C4-2B (cell line): ENCODE measurements at regions not wholly inside any gene's neighbourhood (a gene's known extent, or its start where the extent isn't known, plus 50 kb on each side); places are given as distances from the start of the nearest gene placed in this dataset.

ENCODE experiments used
- ZFX ChIP-seq: fragments of 450-650 bp; IDR thresholded peaks from 2 replicates; pipeline ENCODE4 v1.6.1; 2017
- TF ChIP-seq, protein P1 (sequence below): fragments of 450-650 bp; conservative IDR thresholded peaks from 2 replicates; pipeline ENCODE4 v1.5.1; 2017; ENCODE audit warnings: mild to moderate bottlenecking

GRCh38 chr6:51350308-51350904 lies 531.7 kb downstream of the TFAP2B start:
- TF ChIP-seq, protein P1, sequence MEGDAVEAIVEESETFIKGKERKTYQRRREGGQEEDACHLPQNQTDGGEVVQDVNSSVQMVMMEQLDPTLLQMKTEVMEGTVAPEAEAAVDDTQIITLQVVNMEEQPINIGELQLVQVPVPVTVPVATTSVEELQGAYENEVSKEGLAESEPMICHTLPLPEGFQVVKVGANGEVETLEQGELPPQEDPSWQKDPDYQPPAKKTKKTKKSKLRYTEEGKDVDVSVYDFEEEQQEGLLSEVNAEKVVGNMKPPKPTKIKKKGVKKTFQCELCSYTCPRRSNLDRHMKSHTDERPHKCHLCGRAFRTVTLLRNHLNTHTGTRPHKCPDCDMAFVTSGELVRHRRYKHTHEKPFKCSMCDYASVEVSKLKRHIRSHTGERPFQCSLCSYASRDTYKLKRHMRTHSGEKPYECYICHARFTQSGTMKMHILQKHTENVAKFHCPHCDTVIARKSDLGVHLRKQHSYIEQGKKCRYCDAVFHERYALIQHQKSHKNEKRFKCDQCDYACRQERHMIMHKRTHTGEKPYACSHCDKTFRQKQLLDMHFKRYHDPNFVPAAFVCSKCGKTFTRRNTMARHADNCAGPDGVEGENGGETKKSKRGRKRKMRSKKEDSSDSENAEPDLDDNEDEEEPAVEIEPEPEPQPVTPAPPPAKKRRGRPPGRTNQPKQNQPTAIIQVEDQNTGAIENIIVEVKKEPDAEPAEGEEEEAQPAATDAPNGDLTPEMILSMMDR, result peak; percentile 78
- TF ChIP-seq ZFX, result no peak
